ENCODE measurements at regions not wholly inside any gene's neighbourhood (a gene's known extent, or its start where the extent isn't known, plus 50 kb on each side); places are given as distances from the start of the nearest gene placed in this dataset.

GRCh38 chr2:81249152-81249551 is 944.6 kb upstream of the LRRTM1 start:
- ChIA-PET POLR2A (no interaction called here), CTCF (no interaction called here)
- no peak for DNase-seq (ENCODE audit: extremely low spot score)
- no peak for TF ChIP-seq CTCF (IDR thresholded peaks at IDR 0.05; ENCODE audit: control extremely low read depth, extremely low read depth, low read depth, missing control alignments)

- no peak for TF ChIP-seq CTCF (IDR thresholded peaks at IDR 0.05; ENCODE audit: control extremely low read depth, extremely low read depth, low read depth, missing control alignments)
- CTCF ChIA-PET: no interaction called here
- POLR2A ChIA-PET: no interaction called here
- no peak for DNase-seq (ENCODE audit: extremely low spot score)
These were observed 943.1 kb upstream of the LRRTM1 start for GRCh38 chr2:81247648-81248047.

GRCh38 chr2:81242501-81242900 is 937.9 kb upstream of the LRRTM1 start:
- no peak for TF ChIP-seq CTCF (IDR thresholded peaks at IDR 0.05; ENCODE audit: control extremely low read depth, extremely low read depth, low read depth, missing control alignments)
- CTCF ChIA-PET: no interaction called here
- POLR2A ChIA-PET: no interaction called here
- DNase-seq (ENCODE audit: extremely low spot score): no peak

- TF ChIP-seq CTCF (IDR thresholded peaks at IDR 0.05; ENCODE audit: control extremely low read depth, extremely low read depth, low read depth, missing control alignments): no peak
- POLR2A ChIA-PET: no interaction called here
- DNase-seq (ENCODE audit: extremely low spot score): no peak
- CTCF ChIA-PET: no interaction called here
These were observed 933.9 kb upstream of the LRRTM1 start for GRCh38 chr2:81238462-81238861.

- TF ChIP-seq CTCF (IDR thresholded peaks at IDR 0.05; ENCODE audit: control extremely low read depth, extremely low read depth, low read depth, missing control alignments): no peak
- no peak for DNase-seq (ENCODE audit: extremely low spot score)
- ChIA-PET POLR2A (no interaction called here), CTCF (interaction anchor here (1.2 kb wide), 1 partner anchor 26 kb away, joined by 3 read pairs; no protein-coding TSS in a partner anchor)
These were observed 931.0 kb upstream of the LRRTM1 start for GRCh38 chr2:81235601-81236000.

GRCh38 chr2:81234711-81235110 is 930.2 kb upstream of the LRRTM1 start:
- TF ChIP-seq CTCF (IDR thresholded peaks at IDR 0.05; ENCODE audit: control extremely low read depth, extremely low read depth, low read depth, missing control alignments): no peak
- CTCF ChIA-PET: no interaction called here
- POLR2A ChIA-PET: no interaction called here
- DNase-seq (ENCODE audit: extremely low spot score): no peak

GRCh38 chr2:81225756-81226155 is 921.2 kb upstream of the LRRTM1 start:
- CTCF ChIA-PET: no interaction called here
- no peak for DNase-seq (ENCODE audit: extremely low spot score)
- no peak for TF ChIP-seq CTCF (IDR thresholded peaks at IDR 0.05; ENCODE audit: control extremely low read depth, extremely low read depth, low read depth, missing control alignments)
- POLR2A ChIA-PET: no interaction called here
